BJ (cell line): ENCODE measurements at regions not wholly inside any gene's neighbourhood (a gene's known extent, or its start where the extent isn't known, plus 50 kb on each side); places are given as distances from the start of the nearest gene placed in this dataset.
A peak's percentile ranks its signal among the peaks of the same experiment; 100 is the strongest.
"Not testable (repeated sequence)": the region's sequence is repeated elsewhere in the genome, so short reads cannot be mapped to it uniquely, and the experiment has no call there.

Experiments used
- CTCF ChIA-PET: fragments of 350-600 bp; formaldehyde crosslinking; extraction: SDS; loops from one replicate; lab custom pipeline; 2021; ENCODE audit warnings: antibody characterized with exemption, inconsistent platforms; lab: Yijun Ruan, JAX
- POLR2A ChIA-PET: fragments of 300-600 bp; sonication (Branson Sonifier 250); formaldehyde crosslinking; extraction: SDS; loops from one replicate; lab custom pipeline; 2021; ENCODE audit warnings: antibody characterized with exemption; lab: Charles Lee
- DNase-seq: peaks from one replicate; pipeline ENCODE4 v3.0.0-alpha.2; 2011; ENCODE audit warnings: low read depth
- H3K27me3 ChIP-seq: 2 replicates; pipeline ENCODE4 v1.6.0; 2011; ENCODE audit warnings: low read length; ENCODE audit not compliant: control insufficient read depth, insufficient read depth
- H3K36me3 ChIP-seq: 2 replicates; pipeline ENCODE4 v1.5.1; 2011; ENCODE audit warnings: low read length; ENCODE audit not compliant: control insufficient read depth, insufficient read depth
- H3K4me3 ChIP-seq: 2 replicates; pipeline ENCODE4 v1.5.1; 2011; ENCODE audit warnings: low read depth, mild to moderate bottlenecking, control low read depth, low read length
- CTCF ChIP-seq: IDR thresholded peaks from 2 replicates; pipeline ENCODE4 v1.5.1; 2011; ENCODE audit warnings: low read depth, mild to moderate bottlenecking, control low read depth, inconsistent platforms, low read length, moderate library complexity; ENCODE audit not compliant: insufficient read depth

GRCh38 chr6:148021165-148021564 is 321.5 kb upstream of the SASH1 start:
- POLR2A ChIA-PET, result interaction anchor here (0.7 kb wide), 1 partner anchor 515 kb away, joined by 3 read pairs; no protein-coding TSS in a partner anchor
- CTCF ChIA-PET, result no interaction called here
- Histone ChIP-seq H3K27me3 (no peaks in the 10 kb centered on the region), H3K36me3 (no peaks in the 10 kb centered on the region), H3K4me3 (no peak overlapping the region)
- TF ChIP-seq CTCF, result no peak
- DNase-seq, result no peak

- no peak for DNase-seq
- Histone ChIP-seq H3K36me3 (no peaks in the 10 kb centered on the region), H3K27me3 (no peaks in the 10 kb centered on the region), H3K4me3 (no peak overlapping the region)
- ChIA-PET CTCF (no interaction called here), POLR2A (no interaction called here)
- TF ChIP-seq CTCF, result no peak
These were observed 320.9 kb upstream of the SASH1 start for GRCh38 chr6:148021699-148022098.

GRCh38 chr6:148022279-148022678 is 320.4 kb upstream of the SASH1 start:
- H3K36me3 ChIP-seq, POLR2A ChIA-PET, DNase-seq, H3K4me3 ChIP-seq, H3K27me3 ChIP-seq, CTCF ChIA-PET: not testable (repeated sequence)

- Histone ChIP-seq H3K27me3 (no peaks in the 10 kb centered on the region), H3K36me3 (no peaks in the 10 kb centered on the region), H3K4me3 (no peak overlapping the region)
- POLR2A ChIA-PET, result no interaction called here
- CTCF ChIA-PET, result no interaction called here
- TF ChIP-seq CTCF, result no peak
- DNase-seq, result no peak
These were observed 315.4 kb upstream of the SASH1 start for GRCh38 chr6:148027201-148027600.

- no peaks in the 10 kb centered on the region for H3K36me3 ChIP-seq
- ChIA-PET POLR2A (no interaction called here), CTCF (no interaction called here)
- TF ChIP-seq CTCF, result no peak
- no peak for DNase-seq
- H3K27me3 ChIP-seq, result no peaks in the 10 kb centered on the region
- H3K4me3 ChIP-seq, result no peak overlapping the region
These were observed 306.7 kb upstream of the SASH1 start for GRCh38 chr6:148035806-148036390.

- Histone ChIP-seq H3K27me3 (no peaks in the 10 kb centered on the region), H3K36me3 (no peaks in the 10 kb centered on the region), H3K4me3 (no peak overlapping the region)
- no peak for TF ChIP-seq CTCF
- ChIA-PET CTCF (no interaction called here), POLR2A (no interaction called here)
- peak; percentile 28 for DNase-seq
These were observed 305.1 kb upstream of the SASH1 start for GRCh38 chr6:148037496-148037895.
